ENCODE measurements at regions not wholly inside any gene's neighbourhood (a gene's known extent, or its start where the extent isn't known, plus 50 kb on each side); places are given as distances from the start of the nearest gene placed in this dataset.

DNA sequence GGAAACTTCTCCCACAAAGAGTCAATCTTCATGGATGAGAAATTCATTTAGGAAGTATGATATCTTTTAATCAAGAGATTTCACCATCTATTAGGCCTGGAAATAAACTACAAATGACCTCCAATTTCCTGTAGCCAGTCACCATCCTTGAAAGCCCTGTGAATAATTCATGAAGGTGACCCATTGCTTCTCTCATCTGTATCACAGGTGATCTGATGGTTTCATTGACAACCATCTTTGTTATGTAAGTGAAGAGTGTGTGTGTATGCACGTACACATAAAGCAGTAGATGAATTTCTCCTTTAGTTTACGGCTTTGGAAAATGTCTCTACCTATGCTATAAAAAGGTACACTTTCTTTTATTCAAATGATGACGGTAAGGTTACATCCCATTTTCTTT, 644.1 kb upstream of the KLF4 start:
- H3K9ac ChIP-seq (ENCODE audit: low read length): no peak overlapping the region
- Mint-ChIP-seq H3K4me1 (ENCODE audit: low read depth, unreplicated experiment) (peaks cover 2% of the 10 kb centered on the region), H3K27me3 (ENCODE audit: low read depth, unreplicated experiment) (peaks cover 10% of the 10 kb centered on the region), H3K4me3 (ENCODE audit: unreplicated experiment) (no peak overlapping the region), H3K9me3 (ENCODE audit: unreplicated experiment) (no peaks in the 10 kb centered on the region), H3K27ac (ENCODE audit: unreplicated experiment) (no peak overlapping the region), H3K36me3 (ENCODE audit: low read depth, unreplicated experiment) (no peaks in the 10 kb centered on the region)
- no peaks in the 10 kb centered on the region for H3K79me2 ChIP-seq (ENCODE audit: insufficient read depth, low read length)
- H3K9me3 ChIP-seq (ENCODE audit: insufficient read depth, low read depth, low read length): no peaks in the 10 kb centered on the region
- H4K20me1 ChIP-seq (ENCODE audit: insufficient read depth, low read length): no peaks in the 10 kb centered on the region
- no peaks in the 10 kb centered on the region for H3K36me3 ChIP-seq (ENCODE audit: insufficient read depth, low read length)
- no peak overlapping the region for H3K27ac ChIP-seq (ENCODE audit: low read depth, low read length)
- DNase-seq (ENCODE audit: low read depth): no peak
- no peak for FAIRE-seq
- H3K4me1 ChIP-seq (ENCODE audit: insufficient read depth, low read length): no peaks in the 10 kb centered on the region
- no peak overlapping the region for H3K4me2 ChIP-seq (ENCODE audit: low read length)
- H2AFZ ChIP-seq (ENCODE audit: low read depth, low read length): no peak overlapping the region
- H3K27me3 ChIP-seq (ENCODE audit: insufficient read depth, low read length): no peaks in the 10 kb centered on the region
- TF ChIP-seq, protein P1, sequence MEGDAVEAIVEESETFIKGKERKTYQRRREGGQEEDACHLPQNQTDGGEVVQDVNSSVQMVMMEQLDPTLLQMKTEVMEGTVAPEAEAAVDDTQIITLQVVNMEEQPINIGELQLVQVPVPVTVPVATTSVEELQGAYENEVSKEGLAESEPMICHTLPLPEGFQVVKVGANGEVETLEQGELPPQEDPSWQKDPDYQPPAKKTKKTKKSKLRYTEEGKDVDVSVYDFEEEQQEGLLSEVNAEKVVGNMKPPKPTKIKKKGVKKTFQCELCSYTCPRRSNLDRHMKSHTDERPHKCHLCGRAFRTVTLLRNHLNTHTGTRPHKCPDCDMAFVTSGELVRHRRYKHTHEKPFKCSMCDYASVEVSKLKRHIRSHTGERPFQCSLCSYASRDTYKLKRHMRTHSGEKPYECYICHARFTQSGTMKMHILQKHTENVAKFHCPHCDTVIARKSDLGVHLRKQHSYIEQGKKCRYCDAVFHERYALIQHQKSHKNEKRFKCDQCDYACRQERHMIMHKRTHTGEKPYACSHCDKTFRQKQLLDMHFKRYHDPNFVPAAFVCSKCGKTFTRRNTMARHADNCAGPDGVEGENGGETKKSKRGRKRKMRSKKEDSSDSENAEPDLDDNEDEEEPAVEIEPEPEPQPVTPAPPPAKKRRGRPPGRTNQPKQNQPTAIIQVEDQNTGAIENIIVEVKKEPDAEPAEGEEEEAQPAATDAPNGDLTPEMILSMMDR (IDR thresholded peaks at IDR 0.05; ENCODE audit: insufficient read depth, low read depth, low read length): no peak
- no peak for TF ChIP-seq EZH2 (IDR thresholded peaks at IDR 0.05; ENCODE audit: insufficient read depth, low read length)
- no peak overlapping the region for H3K4me3 ChIP-seq (ENCODE audit: insufficient read depth, low read depth, low read length)

DNA sequence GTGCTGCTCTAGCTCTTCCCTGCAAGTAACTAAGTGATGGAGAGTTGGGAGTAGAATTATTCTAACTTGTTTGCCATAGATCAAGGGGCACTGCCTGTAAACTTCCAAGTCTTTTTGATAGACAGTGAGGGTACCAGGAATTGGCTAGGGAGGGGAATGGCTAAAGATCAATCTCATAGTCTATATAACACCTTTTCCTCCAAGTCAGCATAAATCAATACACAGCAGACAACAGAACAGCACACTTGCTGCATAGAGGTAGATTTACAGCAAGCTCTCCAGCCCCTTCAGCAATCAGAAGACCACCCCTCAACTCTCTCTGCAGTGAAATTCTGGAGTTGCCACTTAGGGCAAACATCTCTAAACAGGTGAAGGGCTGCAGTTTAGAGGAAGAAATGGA, 643.5 kb upstream of the KLF4 start:
- Histone ChIP-seq H3K27ac (ENCODE audit: low read depth, low read length) (no peak overlapping the region), H2AFZ (ENCODE audit: low read depth, low read length) (no peak overlapping the region), H3K4me1 (ENCODE audit: insufficient read depth, low read length) (no peaks in the 10 kb centered on the region), H3K27me3 (ENCODE audit: insufficient read depth, low read length) (no peaks in the 10 kb centered on the region), H3K9me3 (ENCODE audit: insufficient read depth, low read depth, low read length) (no peaks in the 10 kb centered on the region), H3K4me2 (ENCODE audit: low read length) (no peak overlapping the region), H3K79me2 (ENCODE audit: insufficient read depth, low read length) (no peaks in the 10 kb centered on the region), H3K4me3 (ENCODE audit: insufficient read depth, low read depth, low read length) (no peak overlapping the region), H4K20me1 (ENCODE audit: insufficient read depth, low read length) (no peaks in the 10 kb centered on the region), H3K9ac (ENCODE audit: low read length) (no peak overlapping the region), H3K36me3 (ENCODE audit: insufficient read depth, low read length) (no peaks in the 10 kb centered on the region)
- Mint-ChIP-seq H3K27ac (ENCODE audit: unreplicated experiment) (no peak overlapping the region), H3K4me1 (ENCODE audit: low read depth, unreplicated experiment) (peaks cover 2% of the 10 kb centered on the region), H3K9me3 (ENCODE audit: unreplicated experiment) (no peaks in the 10 kb centered on the region), H3K4me3 (ENCODE audit: unreplicated experiment) (no peak overlapping the region), H3K27me3 (ENCODE audit: low read depth, unreplicated experiment) (peaks cover 6% of the 10 kb centered on the region), H3K36me3 (ENCODE audit: low read depth, unreplicated experiment) (no peaks in the 10 kb centered on the region)
- TF ChIP-seq, protein P1 (IDR thresholded peaks at IDR 0.05; ENCODE audit: insufficient read depth, low read depth, low read length): no peak
- no peak for TF ChIP-seq EZH2 (IDR thresholded peaks at IDR 0.05; ENCODE audit: insufficient read depth, low read length)
- DNase-seq (ENCODE audit: low read depth) (no peak), FAIRE-seq (no peak)

DNA sequence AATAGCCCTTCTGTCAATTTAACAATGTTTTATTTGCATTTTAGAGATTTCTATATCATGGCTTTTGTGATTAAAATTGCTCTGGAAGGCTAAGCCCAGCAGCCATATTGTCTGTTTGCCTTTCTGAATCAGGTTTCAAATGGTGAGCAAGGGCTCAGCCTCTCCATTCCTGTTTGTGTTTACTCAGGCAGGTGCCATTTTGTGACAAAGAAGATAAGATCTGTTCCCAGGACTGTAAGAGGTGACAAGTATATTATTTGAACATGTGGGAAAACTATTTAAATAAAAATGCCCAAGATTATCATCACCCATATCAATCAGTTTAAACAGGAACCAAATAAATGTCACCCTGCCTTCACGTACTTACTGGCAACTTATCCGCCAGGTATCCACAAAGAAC, 641.3 kb upstream of the KLF4 start:
- H3K27me3 ChIP-seq (ENCODE audit: insufficient read depth, low read length): no peaks in the 10 kb centered on the region
- no peak overlapping the region for H3K4me2 ChIP-seq (ENCODE audit: low read length)
- H3K36me3 ChIP-seq (ENCODE audit: insufficient read depth, low read length): no peaks in the 10 kb centered on the region
- H4K20me1 ChIP-seq (ENCODE audit: insufficient read depth, low read length): no peaks in the 10 kb centered on the region
- FAIRE-seq: no peak
- Mint-ChIP-seq H3K27me3 (ENCODE audit: low read depth, unreplicated experiment) (no peaks in the 10 kb centered on the region), H3K9me3 (ENCODE audit: unreplicated experiment) (no peaks in the 10 kb centered on the region), H3K4me1 (ENCODE audit: low read depth, unreplicated experiment) (peaks cover 2% of the 10 kb centered on the region), H3K4me3 (ENCODE audit: unreplicated experiment) (no peak overlapping the region), H3K36me3 (ENCODE audit: low read depth, unreplicated experiment) (no peaks in the 10 kb centered on the region), H3K27ac (ENCODE audit: unreplicated experiment) (no peak overlapping the region)
- no peak for TF ChIP-seq EZH2 (IDR thresholded peaks at IDR 0.05; ENCODE audit: insufficient read depth, low read length)
- TF ChIP-seq, protein P1 (IDR thresholded peaks at IDR 0.05; ENCODE audit: insufficient read depth, low read depth, low read length): no peak
- H2AFZ ChIP-seq (ENCODE audit: low read depth, low read length): no peak overlapping the region
- no peak overlapping the region for H3K9ac ChIP-seq (ENCODE audit: low read length)
- DNase-seq (ENCODE audit: low read depth): no peak
- H3K4me1 ChIP-seq (ENCODE audit: insufficient read depth, low read length): no peaks in the 10 kb centered on the region
- no peak overlapping the region for H3K27ac ChIP-seq (ENCODE audit: low read depth, low read length)
- no peaks in the 10 kb centered on the region for H3K79me2 ChIP-seq (ENCODE audit: insufficient read depth, low read length)
- no peak overlapping the region for H3K4me3 ChIP-seq (ENCODE audit: insufficient read depth, low read depth, low read length)
- H3K9me3 ChIP-seq (ENCODE audit: insufficient read depth, low read depth, low read length): no peaks in the 10 kb centered on the region

Data from astrocyte (in vitro differentiated cells and primary cell).